K562 (cell line): ENCODE measurements at regions not wholly inside any gene's neighbourhood (a gene's known extent, or its start where the extent isn't known, plus 50 kb on each side); places are given as distances from the start of the nearest gene placed in this dataset.

ENCODE experiments used
- ELF4 ChIP-seq: fragments of 450-650 bp; formaldehyde crosslinking; IDR thresholded peaks from 2 replicates; pipeline ENCODE4 v1.4.0; 2022; ENCODE audit warnings: missing genetic modification characterization
- FIP1L1 ChIP-seq: fragments of 200-400 bp; formaldehyde crosslinking; IDR thresholded peaks from 2 replicates; pipeline ENCODE4 v1.6.1; 2018; ENCODE audit warnings: mild to moderate bottlenecking, low read depth, low read length; ENCODE audit not compliant: poor library complexity, severe bottlenecking
- FUS ChIP-seq: fragments of 200-400 bp; formaldehyde crosslinking; optimal IDR thresholded peaks from 2 replicates; pipeline ENCODE3; 2017; ENCODE audit warnings: low read depth, low read length
- NONO ChIP-seq, 2 experiments: fragments of 200-400 bp in 1 of 2; fragments of 450-650 bp in 1 of 2; formaldehyde crosslinking in 1 of 2; IDR thresholded peaks; 2 replicates each; pipeline ENCODE4 v1.6.1; 2017; ENCODE audit warnings: low read depth in 2 of 2, mild to moderate bottlenecking in 2 of 2, moderate library complexity in 2 of 2, low read length in 1 of 2
- NR4A1 ChIP-seq, 2 experiments: fragments of 250-450 bp in 1 of 2; fragments of 450-650 bp in 1 of 2; sonication (Bioruptor Pico) in 1 of 2; IDR thresholded peaks; 2 replicates each; pipeline versions ENCODE4 v1.4.0 to v1.6.1; 2016 to 2020; ENCODE audit warnings: mild to moderate bottlenecking in 2 of 2, missing compliant biosample characterization in 1 of 2, missing genetic modification characterization in 1 of 2, moderate library complexity in 1 of 2
- OTX1 ChIP-seq: fragments of 450-650 bp; formaldehyde crosslinking; IDR thresholded peaks from 2 replicates; pipeline ENCODE4 v1.4.0; 2022; ENCODE audit warnings: mild to moderate bottlenecking
- PML ChIP-seq: IDR thresholded peaks from 2 replicates; pipeline ENCODE4 v1.6.1; 2012; ENCODE audit warnings: low read length, inconsistent platforms
- RFX7 ChIP-seq: fragments of 250-450 bp; sonication (Bioruptor Pico); IDR thresholded peaks from 2 replicates; pipeline ENCODE4 v1.5.1; 2021; ENCODE audit warnings: mild to moderate bottlenecking
- TEAD4 ChIP-seq, 2 experiments: sonication (generic) in 1 of 2; formaldehyde crosslinking in 1 of 2; IDR thresholded peaks; 2 replicates each; pipeline versions ENCODE4 v1.6.1 to v1.8.0; 2012 to 2022; ENCODE audit warnings: borderline replicate concordance in 1 of 2, inconsistent platforms in 1 of 2, low read length in 1 of 2, mild to moderate bottlenecking in 1 of 2, missing genetic modification reagents in 1 of 2
- TOE1 ChIP-seq, 2 experiments: fragments of 450-650 bp in 1 of 2; sonication (generic) in 1 of 2; formaldehyde crosslinking in 1 of 2; IDR thresholded peaks; 2 replicates each; pipeline versions ENCODE4 v1.7.1 to v1.8.0; 2016 to 2022; ENCODE audit warnings: borderline replicate concordance in 2 of 2, mild to moderate bottlenecking in 2 of 2, antibody characterized with exemption in 1 of 2, inconsistent platforms in 1 of 2, low read depth in 1 of 2, missing genetic modification reagents in 1 of 2, moderate library complexity in 1 of 2
- ZBTB17 ChIP-seq: fragments of 450-650 bp; formaldehyde crosslinking; IDR thresholded peaks from 2 replicates; pipeline ENCODE4 v1.4.0; 2020; ENCODE audit warnings: mild to moderate bottlenecking
- ZNF354B ChIP-seq: fragments of 250-450 bp; sonication (Bioruptor Pico); IDR thresholded peaks from 2 replicates; pipeline ENCODE4 v1.4.0; 2020
- TF ChIP-seq, protein P1 (sequence below), 2 experiments: fragments of 450-650 bp; IDR thresholded peaks; 2 replicates each; pipeline ENCODE4 v1.6.1; 2016; ENCODE audit warnings: mild to moderate bottlenecking in 2 of 2, borderline replicate concordance in 1 of 2, low read depth in 1 of 2, moderate library complexity in 1 of 2
- TF ChIP-seq, protein P2 (sequence below): fragments of 250-450 bp; sonication (Bioruptor Pico); IDR thresholded peaks from 2 replicates; pipeline ENCODE4 v1.9.0; 2021; ENCODE audit warnings: mild to moderate bottlenecking, inconsistent platforms

DNA sequence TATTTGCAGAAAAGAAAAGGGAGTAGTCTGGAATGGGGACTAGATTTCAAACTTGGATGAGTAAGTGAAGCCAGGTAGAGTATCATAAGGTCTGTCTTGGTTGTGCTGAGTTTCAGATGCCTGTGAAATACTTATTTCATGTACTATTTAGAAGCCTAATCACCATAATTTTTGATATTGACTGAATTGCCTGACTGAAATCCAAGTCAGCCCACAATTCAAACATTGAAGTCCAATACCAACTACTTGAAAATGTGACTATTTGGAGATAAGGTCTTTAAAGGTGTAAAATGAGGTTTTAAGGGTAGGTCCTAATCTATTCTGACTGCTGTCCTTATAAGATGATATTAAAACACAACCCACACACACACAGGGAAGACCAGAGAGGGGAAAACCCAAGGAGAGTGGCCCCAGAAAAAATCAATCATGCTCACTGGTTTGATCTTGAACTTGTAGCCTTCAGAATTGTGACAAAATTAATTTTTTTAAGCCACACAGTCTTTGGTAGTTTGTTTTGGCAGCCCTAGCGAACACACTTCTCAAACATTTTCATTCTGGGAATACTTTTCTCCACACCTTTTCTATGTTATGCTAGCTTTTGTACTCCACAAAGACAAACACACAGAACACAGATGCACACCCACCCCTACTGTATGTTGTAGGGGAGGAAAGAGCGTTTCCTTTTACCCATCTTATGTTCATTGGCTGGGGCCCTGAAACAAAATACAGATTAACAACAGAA is 126.3 kb downstream of the HFE start (continued):
- TF ChIP-seq, protein P1, sequence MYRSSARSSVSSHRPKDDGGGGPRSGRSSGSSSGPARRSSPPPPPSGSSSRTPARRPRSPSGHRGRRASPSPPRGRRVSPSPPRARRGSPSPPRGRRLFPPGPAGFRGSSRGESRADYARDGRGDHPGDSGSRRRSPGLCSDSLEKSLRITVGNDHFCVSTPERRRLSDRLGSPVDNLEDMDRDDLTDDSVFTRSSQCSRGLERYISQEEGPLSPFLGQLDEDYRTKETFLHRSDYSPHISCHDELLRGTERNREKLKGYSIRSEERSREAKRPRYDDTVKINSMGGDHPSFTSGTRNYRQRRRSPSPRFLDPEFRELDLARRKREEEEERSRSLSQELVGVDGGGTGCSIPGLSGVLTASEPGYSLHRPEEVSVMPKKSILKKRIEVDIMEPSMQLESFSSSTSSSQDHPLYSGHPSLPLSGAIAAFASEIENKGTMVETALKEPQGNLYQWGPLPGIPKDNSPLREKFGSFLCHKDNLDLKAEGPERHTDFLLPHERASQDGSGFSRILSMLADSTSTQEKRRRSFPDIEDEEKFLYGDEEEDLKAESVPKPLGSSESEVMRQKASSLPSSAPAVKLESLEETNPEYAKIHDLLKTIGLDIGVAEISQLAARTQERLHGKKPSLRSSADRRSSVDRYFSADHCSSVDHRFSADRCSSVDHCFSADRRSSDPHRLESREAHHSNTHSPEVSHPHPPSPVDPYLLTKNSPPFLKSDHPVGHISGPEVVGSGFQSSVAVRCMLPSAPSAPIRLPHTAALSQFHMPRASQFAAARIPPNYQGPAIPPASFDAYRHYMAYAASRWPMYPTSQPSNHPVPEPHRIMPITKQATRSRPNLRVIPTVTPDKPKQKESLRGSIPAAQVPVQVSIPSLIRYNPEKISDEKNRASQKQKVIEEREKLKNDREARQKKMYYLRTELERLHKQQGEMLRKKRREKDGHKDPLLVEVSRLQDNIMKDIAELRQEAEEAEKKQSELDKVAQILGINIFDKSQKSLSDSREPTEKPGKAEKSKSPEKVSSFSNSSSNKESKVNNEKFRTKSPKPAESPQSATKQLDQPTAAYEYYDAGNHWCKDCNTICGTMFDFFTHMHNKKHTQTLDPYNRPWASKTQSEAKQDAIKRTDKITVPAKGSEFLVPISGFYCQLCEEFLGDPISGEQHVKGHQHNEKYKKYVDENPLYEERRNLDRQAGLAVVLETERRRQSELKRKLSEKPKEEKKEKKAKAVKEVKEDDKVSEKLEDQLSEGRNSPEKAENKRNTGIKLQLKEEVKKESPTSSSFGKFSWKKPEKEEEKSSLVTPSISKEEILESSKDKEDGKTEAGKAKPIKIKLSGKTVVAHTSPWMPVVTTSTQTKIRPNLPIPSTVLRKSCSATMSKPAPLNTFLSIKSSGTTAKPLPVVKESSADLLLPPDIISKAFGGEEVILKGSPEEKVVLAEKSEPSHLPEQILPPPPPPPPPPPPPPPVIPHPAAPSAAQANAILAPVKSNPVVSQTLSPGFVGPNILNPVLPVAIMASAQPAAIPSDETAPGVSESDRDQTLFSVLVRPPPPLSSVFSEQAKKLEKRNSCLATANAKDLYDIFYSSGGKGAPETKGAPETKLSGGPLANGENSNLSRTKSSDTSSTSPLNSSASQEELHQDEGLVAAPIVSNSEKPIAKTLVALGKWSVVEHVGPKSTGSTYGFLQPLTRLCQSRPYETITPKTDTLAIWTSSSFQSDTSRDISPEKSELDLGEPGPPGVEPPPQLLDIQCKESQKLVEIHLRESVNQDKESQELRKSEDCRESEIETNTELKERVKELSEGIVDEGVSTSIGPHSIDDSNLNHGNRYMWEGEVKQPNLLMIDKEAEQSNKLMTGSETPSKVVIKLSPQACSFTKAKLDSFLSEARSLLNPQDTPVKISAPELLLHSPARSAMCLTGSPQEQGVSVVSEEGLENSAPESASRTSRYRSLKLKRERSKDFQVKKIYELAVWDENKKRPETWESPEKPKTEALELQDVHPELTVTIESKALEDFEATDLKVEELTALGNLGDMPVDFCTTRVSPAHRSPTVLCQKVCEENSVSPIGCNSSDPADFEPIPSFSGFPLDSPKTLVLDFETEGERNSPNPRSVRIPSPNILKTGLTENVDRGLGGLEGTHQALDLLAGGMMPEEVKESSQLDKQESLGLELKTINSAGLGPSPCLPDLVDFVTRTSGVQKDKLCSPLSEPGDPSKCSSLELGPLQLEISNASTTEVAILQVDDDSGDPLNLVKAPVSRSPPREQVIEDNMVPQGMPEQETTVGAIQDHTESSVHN (IDR thresholded peaks at IDR 0.05; ENCODE audit: borderline replicate concordance in 1 of 2, low read depth in 1 of 2) = peak in 1 of 2 experiments; percentile 44; a peak in 1 of 4 replicates
- TF ChIP-seq FUS (peak; percentile 50), NONO (IDR thresholded peaks at IDR 0.05; ENCODE audit: low read depth in 2 of 2, low read length in 1 of 2) (peak in 1 of 2 experiments; percentile 36; a peak in 1 of 4 replicates), RFX7 (CRISPR knock-in tag) (0 out of 2 replicates have a peak, but pooled peaks have one; percentile 3), FIP1L1 (peak; percentile 64), ELF4 (peak; percentile 63; the same call in 1 of the 2 replicates), TEAD4 (IDR thresholded peaks at IDR 0.05; ENCODE audit: low read length) (0 out of 2 replicates have a peak, but pooled peaks have one; percentile 20), TEAD4 (CRISPR knock-in tag; IDR thresholded peaks at IDR 0.05; ENCODE audit: borderline replicate concordance) (no peak), ZNF354B (0 out of 2 replicates have a peak, but pooled peaks have one; percentile 2), OTX1 (CRISPR knock-in tag) (peak; percentile 58; the same call in 1 of the 2 replicates), TOE1 (IDR thresholded peaks at IDR 0.05; ENCODE audit: borderline replicate concordance) (no peak), TOE1 (CRISPR knock-in tag; IDR thresholded peaks at IDR 0.05; ENCODE audit: borderline replicate concordance, low read depth) (no peak), NR4A1 (CRISPR knock-in tag; IDR thresholded peaks at IDR 0.05) (no peak), NR4A1 (tag; IDR thresholded peaks at IDR 0.05) (no peak), ZBTB17 (CRISPR knock-in tag) (peak; percentile 48; the same call in 1 of the 2 replicates), PML (0 out of 2 replicates have a peak, but pooled peaks have one; percentile 32)
- TF ChIP-seq, protein P2, sequence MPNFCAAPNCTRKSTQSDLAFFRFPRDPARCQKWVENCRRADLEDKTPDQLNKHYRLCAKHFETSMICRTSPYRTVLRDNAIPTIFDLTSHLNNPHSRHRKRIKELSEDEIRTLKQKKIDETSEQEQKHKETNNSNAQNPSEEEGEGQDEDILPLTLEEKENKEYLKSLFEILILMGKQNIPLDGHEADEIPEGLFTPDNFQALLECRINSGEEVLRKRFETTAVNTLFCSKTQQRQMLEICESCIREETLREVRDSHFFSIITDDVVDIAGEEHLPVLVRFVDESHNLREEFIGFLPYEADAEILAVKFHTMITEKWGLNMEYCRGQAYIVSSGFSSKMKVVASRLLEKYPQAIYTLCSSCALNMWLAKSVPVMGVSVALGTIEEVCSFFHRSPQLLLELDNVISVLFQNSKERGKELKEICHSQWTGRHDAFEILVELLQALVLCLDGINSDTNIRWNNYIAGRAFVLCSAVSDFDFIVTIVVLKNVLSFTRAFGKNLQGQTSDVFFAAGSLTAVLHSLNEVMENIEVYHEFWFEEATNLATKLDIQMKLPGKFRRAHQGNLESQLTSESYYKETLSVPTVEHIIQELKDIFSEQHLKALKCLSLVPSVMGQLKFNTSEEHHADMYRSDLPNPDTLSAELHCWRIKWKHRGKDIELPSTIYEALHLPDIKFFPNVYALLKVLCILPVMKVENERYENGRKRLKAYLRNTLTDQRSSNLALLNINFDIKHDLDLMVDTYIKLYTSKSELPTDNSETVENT (CRISPR knock-in tag) = 0 out of 2 replicates have a peak, but pooled peaks have one; percentile 34
